ENCODE measurements at regions not wholly inside any gene's neighbourhood (a gene's known extent, or its start where the extent isn't known, plus 50 kb on each side); places are given as distances from the start of the nearest gene placed in this dataset.
"Not testable (repeated sequence)": the region's sequence is repeated elsewhere in the genome, so short reads cannot be mapped to it uniquely, and the experiment has no call there.

GRCh38 chr4:71905594-71905993, 121.7 kb upstream of the GC start:
- no CpG with 5 or more reads among the region's 1 CpG for WGBS (ENCODE audit: extremely low coverage, insufficient read length, low lambda C conversion rate)
- not testable (repeated sequence) for H3K27me3 ChIP-seq (ENCODE audit: insufficient read depth, low read length); H3K9me3 ChIP-seq (ENCODE audit: control insufficient read depth, low read depth, low read length)

More at GRCh38 chr4:71905594-71905993, 121.7 kb upstream of the GC start:
- not testable (repeated sequence) for H2BK120ac ChIP-seq (ENCODE audit: low read depth, low read length, poor library complexity, severe bottlenecking); H3K56ac ChIP-seq (ENCODE audit: insufficient read length, low read depth, low read length); H3K23ac ChIP-seq (ENCODE audit: insufficient read length, low read depth, low read length); H3K4me3 Mint-ChIP-seq; H3K14ac ChIP-seq (ENCODE audit: insufficient read depth, low read length); H4K8ac ChIP-seq (replicated peaks; ENCODE audit: insufficient read length, low read depth, low read length); H3K4me2 ChIP-seq (ENCODE audit: insufficient read depth, insufficient read length, low read length); H3K27ac Mint-ChIP-seq; H2BK20ac ChIP-seq (ENCODE audit: low read depth, low read length, poor library complexity, severe bottlenecking); H2AFZ ChIP-seq (ENCODE audit: low read length); H3K27me3 Mint-ChIP-seq (ENCODE audit: low read depth); H3K9ac ChIP-seq (ENCODE audit: extremely low read depth, insufficient read length, low read length); H3T11ph ChIP-seq (ENCODE audit: low read length); H3K4ac ChIP-seq (ENCODE audit: low read depth, low read length); H3K23me2 ChIP-seq (ENCODE audit: insufficient read length, low read depth, low read length, poor library complexity, severe bottlenecking); H2AK5ac ChIP-seq (ENCODE audit: insufficient read length, low read length); H3K79me1 ChIP-seq (ENCODE audit: insufficient read depth, low read depth, low read length, poor library complexity, severe bottlenecking); H3K27ac ChIP-seq (ENCODE audit: insufficient read length, low read depth, low read length); H2BK12ac ChIP-seq (ENCODE audit: insufficient read length, low read depth, low read length); H3K4me1 ChIP-seq (ENCODE audit: insufficient read depth, low read length); H4K5ac ChIP-seq (ENCODE audit: insufficient read length, low read depth, low read length); H3K18ac ChIP-seq (ENCODE audit: insufficient read length, low read depth, low read length); H4K20me1 ChIP-seq (ENCODE audit: control insufficient read depth, insufficient read depth, insufficient read length); H2BK5ac ChIP-seq (ENCODE audit: insufficient read length, low read length); H4K91ac ChIP-seq (ENCODE audit: insufficient read length, low read depth, low read length); H3K79me2 ChIP-seq (ENCODE audit: insufficient read depth, low read length); H2BK15ac ChIP-seq (ENCODE audit: low read depth, low read length); DNase-seq
- H3K4me1 Mint-ChIP-seq = peaks cover 4 to 13% of the 10 kb centered on the region in 2 experiments; a peak in 3 of 4 replicates
- peaks cover 24 to 41% (median 34%) of the 10 kb centered on the region in 3 experiments for H3K36me3 Mint-ChIP-seq (ENCODE audit: insufficient read depth in 1 of 3, low read depth in 3 of 3)
- H3K9me3 Mint-ChIP-seq = peaks cover 22 to 47% of the 10 kb centered on the region in 2 experiments
